T-helper 2 cell treated with Interferon-gamma antibody and Interleukin-4, amounts not matched to agents 100 ng/mL and 5 ng/mL, for 36 hours (primary cell): ENCODE measurements at regions not wholly inside any gene's neighbourhood (a gene's known extent, or its start where the extent isn't known, plus 50 kb on each side); places are given as distances from the start of the nearest gene placed in this dataset.
"Not testable (repeated sequence)": the region's sequence is repeated elsewhere in the genome, so short reads cannot be mapped to it uniquely, and the experiment has no call there.

Experiments used
- intact Hi-C: fragments of 100-400 bp; cut with micrococcal nuclease; formaldehyde crosslinking; loops from one replicate; pipeline ENCODE4 v1.15.1; 2023

GRCh38 chr9:79408200-79408599, 163.6 kb upstream of the TLE4 start:
- intact Hi-C loops, result no loop called here

GRCh38 chr9:79408617-79409016, 163.1 kb upstream of the TLE4 start:
- intact Hi-C loops, result no loop called here

- intact Hi-C loops, result no loop called here
These were observed 162.5 kb upstream of the TLE4 start for GRCh38 chr9:79409182-79409823.

GRCh38 chr9:79425840-79426239, 145.9 kb upstream of the TLE4 start:
- intact Hi-C loops, result no loop called here

- intact Hi-C loops, result no loop called here
These were observed 143.3 kb upstream of the TLE4 start for GRCh38 chr9:79428422-79428821.

GRCh38 chr9:79430619-79431018, 141.1 kb upstream of the TLE4 start:
- intact Hi-C loops, result no loop called here

GRCh38 chr9:79431019-79431679, 140.6 kb upstream of the TLE4 start:
- intact Hi-C loops, result no loop called here

GRCh38 chr9:79432485-79432884, 139.3 kb upstream of the TLE4 start:
- intact Hi-C loops, result no loop called here

GRCh38 chr9:79433703-79434102, 138.1 kb upstream of the TLE4 start:
- intact Hi-C loops, result no loop called here

- intact Hi-C loops, result not testable (repeated sequence)
These were observed 132.5 kb upstream of the TLE4 start for GRCh38 chr9:79439221-79439620.

- intact Hi-C loops, result no loop called here
These were observed 125.0 kb upstream of the TLE4 start for GRCh38 chr9:79446523-79447307.

- intact Hi-C loops, result no loop called here
These were observed 124.5 kb upstream of the TLE4 start for GRCh38 chr9:79447308-79447605.

GRCh38 chr9:79447762-79448161, 124.0 kb upstream of the TLE4 start:
- intact Hi-C loops, result no loop called here

- intact Hi-C loops, result no loop called here
These were observed 119.5 kb upstream of the TLE4 start for GRCh38 chr9:79452265-79452664.

- intact Hi-C loops, result no loop called here
These were observed 110.1 kb upstream of the TLE4 start for GRCh38 chr9:79461712-79462111.

- intact Hi-C loops, result no loop called here
These were observed 106.6 kb upstream of the TLE4 start for GRCh38 chr9:79465156-79465555.

GRCh38 chr9:79469164-79469563, 102.6 kb upstream of the TLE4 start:
- intact Hi-C loops, result no loop called here

- intact Hi-C loops, result loop anchor here (10.0 kb wide), 1 partner anchor 484 kb away; no protein-coding TSS in a partner anchor
These were observed 100.8 kb upstream of the TLE4 start for GRCh38 chr9:79470954-79471353.

- intact Hi-C loops, result loop anchor here (10.0 kb wide), 1 partner anchor 483 kb away; no protein-coding TSS in a partner anchor
These were observed 99.9 kb upstream of the TLE4 start for GRCh38 chr9:79471580-79472543.

GRCh38 chr9:79473704-79474103, 98.1 kb upstream of the TLE4 start:
- intact Hi-C loops, result loop anchor here (10.0 kb wide), 1 partner anchor 481 kb away; no protein-coding TSS in a partner anchor

GRCh38 chr9:79477241-79477840, 94.4 kb upstream of the TLE4 start:
- intact Hi-C loops, result loop anchor here (10.0 kb wide), 1 partner anchor 477 kb away; no protein-coding TSS in a partner anchor
